ENCODE measurements at regions not wholly inside any gene's neighbourhood (a gene's known extent, or its start where the extent isn't known, plus 50 kb on each side); places are given as distances from the start of the nearest gene placed in this dataset.

- TF ChIP-seq CTCF (IDR thresholded peaks at IDR 0.05), result no peak
- TF ChIP-seq POLR2A (IDR thresholded peaks at IDR 0.05), result no peak
These were observed 381.9 kb upstream of the CCL2 start for GRCh38 chr17:33873201-33873617.

All from transverse colon (tissue), 3 donors.